IPS DF 4.7 (cell line): ENCODE measurements at regions not wholly inside any gene's neighbourhood (a gene's known extent, or its start where the extent isn't known, plus 50 kb on each side); places are given as distances from the start of the nearest gene placed in this dataset.

Experiments used
- DNase-seq: peaks from one replicate; pipeline ENCODE4 v3.0.0-alpha.2; 2013; ENCODE audit warnings: low spot score; ENCODE audit errors: extremely low read depth

- no peak for DNase-seq
These were observed 163.5 kb upstream of the LMO4 start for GRCh38 chr1:87165177-87165576.

DNA sequence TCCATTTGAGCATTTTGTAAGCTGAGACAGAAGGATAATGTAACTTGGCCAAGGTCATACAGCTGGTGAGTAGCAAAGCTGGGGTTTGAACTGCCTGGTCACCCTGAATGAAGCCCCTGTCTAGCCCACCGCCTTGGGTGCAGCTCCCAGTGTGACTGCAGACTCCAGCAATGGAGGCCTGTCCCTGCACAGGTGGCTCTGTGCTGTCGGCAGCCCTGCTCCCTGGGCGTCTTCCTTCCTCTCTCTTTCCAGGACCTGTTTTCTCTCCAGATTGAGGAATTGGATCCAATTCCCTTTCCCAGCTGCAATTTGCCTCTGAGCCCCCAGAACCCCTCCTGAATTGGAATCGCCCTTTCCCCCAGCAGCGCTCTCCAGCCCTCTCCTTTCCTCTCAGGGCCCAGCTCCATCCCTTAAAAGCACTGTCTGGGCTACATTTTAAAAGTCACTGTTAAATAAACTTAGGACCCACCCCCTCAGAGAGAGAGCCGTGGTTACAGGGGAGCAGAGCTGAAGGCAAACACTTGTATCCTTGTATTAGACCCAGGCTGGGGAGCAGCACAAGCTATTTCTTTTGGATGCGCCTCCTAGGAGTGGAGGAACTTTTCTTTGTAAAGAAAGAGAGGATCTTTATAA lies 161.4 kb upstream of the LMO4 start:
- DNase-seq, result no peak

GRCh38 chr1:87167848-87168525 lies 160.7 kb upstream of the LMO4 start:
- no peak for DNase-seq

GRCh38 chr1:87169263-87169910 lies 159.3 kb upstream of the LMO4 start:
- no peak for DNase-seq

DNA sequence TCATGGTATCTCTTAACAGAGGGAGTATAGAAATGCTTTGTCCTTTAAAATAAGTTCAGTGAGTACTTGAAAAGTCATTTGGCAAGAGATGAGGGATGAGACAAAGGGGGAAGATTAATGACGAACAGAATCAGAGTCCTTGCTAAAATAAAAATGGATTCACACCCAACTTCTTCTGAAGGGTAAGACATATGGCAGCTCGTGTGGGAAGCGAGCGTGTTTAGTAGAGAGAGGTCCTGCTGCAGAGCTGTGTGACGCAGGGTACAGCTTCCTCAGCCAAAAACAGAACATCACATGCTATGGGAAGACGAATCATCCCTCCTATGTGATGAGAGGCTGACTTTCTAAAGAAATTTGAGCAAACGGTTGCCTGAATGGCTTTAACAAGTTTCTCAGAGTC lies 158.5 kb upstream of the LMO4 start:
- no peak for DNase-seq

DNA sequence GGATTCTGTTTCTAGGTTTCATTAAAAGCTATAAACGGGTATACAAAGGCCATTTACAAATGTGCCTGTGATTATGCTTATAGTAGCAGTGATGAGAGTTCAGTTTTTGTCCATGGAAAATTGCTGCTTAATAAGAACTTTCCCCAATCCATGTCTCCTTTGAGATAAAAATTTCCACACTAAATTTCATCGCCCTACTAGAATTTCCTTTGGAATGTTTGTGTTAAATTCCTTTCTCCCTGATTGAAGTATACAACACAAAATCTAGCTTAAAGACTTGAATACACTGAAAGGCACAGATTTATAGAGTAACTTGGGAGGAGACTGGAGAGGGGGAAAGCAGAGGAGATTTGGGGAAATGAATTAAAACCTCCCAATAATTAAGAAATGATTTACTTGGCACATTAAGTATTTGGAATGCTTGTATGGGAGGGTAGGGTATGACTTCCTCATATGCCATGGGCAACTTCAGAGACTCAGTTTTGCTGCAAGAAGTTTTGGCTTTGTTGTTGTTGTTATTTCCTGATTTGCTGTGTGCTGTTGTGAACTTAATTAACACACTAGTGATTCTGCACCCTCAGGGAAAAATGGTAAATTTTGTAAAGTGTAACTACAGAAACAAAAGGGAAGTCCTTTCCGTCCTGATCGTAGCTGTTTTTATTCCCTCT lies 157.6 kb upstream of the LMO4 start:
- no peak for DNase-seq

DNA sequence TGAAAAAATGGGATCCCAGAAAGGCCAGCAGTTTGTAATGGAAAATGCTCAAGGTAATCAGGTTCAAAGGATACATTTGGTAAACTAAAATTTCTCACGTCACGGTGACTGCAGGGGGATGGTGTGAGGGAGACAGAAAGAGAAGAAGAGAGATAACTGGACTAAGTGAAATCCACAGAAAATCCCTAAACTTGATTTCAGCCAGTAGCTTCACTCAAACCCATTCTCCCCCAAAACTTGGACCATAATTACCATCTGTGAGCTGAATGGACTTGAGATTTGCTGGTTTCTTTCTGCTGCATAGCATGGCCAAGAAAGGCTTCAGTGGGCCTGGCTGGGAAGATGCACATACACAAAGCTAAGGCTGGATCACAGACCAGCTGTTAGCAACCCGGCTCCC lies 155.4 kb upstream of the LMO4 start:
- no peak for DNase-seq

- no peak for DNase-seq
These were observed 153.9 kb upstream of the LMO4 start for GRCh38 chr1:87174724-87175245.

DNA sequence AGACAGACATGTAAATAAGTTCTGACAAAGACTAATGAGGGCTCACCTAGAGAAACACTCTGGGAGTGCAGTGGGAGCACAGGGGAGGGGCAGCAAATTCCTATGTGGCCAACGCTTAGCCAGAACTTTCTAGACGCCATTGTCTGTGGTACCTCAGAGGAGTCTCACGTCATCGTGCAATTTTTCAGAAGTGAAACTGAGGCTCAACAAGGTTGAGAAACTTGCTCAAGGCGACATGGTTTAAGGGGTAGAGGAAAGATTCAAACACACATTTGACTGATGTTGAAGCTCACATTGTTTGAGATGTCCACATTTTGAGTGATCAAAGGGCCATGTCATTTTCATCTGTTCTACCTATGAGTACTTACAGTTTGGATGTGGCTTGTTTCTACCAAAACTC lies 152.6 kb upstream of the LMO4 start:
- no peak for DNase-seq

DNA sequence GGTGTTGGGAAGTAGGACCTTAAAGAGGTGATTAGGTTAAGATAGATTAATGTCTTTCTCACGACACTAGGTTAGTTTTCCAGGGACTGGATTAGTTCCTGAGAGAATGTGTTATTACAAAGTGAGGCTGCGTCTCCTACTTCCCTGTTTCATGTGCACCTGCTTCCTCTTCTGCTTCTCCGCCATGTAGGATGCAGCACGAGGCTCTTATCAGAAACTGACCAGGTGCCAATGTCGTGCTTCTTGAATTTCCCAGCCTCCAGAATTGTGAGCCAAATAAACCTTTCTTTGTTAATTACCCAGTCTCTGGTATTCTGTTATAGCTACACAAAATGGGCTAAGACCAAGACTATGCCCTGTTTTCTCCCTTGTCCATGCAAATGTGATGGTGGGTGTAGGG lies 152.2 kb upstream of the LMO4 start:
- DNase-seq, result no peak

DNA sequence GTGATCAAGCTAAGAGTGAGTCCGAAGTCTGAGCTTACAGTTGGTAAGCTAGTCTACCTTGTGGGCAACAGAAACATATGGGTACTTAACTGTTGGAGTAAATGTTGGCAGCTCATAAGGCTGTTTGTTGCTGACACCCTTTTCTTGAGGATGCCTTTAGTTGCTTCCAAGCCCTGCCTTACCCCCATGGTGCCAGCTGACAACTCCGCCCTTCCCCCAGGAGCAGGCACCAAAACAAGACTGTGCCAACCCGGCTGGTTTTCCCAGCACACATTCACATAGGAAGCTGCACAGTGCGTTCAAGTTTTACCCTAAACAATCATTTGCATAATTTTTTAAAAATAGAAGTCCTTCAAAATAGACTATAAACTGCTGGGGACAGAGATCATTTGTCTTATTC lies 150.2 kb upstream of the LMO4 start:
- DNase-seq, result no peak

DNA sequence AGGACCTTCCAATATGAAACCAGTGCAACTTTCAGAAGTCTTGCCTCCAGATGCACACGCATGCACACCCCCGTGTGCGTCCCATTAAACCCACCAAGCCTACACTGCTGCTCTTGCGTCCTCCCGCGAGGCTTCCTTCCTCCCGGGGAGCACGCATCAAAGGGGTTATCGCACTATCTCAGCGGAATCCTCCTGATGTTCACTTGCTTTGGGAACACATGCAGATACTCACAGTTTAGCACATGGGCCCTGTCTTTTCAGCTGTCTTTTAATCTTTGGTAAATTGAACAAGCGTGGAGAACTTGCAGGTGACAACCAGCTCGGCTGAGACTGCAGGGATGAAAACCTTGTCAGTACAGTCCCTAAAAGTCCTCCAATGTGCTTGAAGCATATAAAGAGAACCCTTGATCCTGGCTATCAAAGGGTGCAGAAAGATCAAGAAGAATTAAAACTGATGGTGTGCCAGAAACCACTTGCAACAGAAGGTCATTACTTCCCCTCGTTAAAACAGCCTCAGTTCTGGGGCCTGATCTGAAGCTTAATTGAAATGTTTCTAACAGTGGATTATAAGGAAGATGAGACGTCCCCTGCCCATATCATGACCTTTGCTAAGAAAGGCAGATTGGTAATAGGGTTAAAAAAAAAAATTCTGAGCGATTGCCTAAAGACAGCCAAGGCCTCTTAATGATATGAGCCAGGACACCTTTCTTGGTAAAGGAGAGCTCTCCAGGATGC lies 149.4 kb upstream of the LMO4 start:
- DNase-seq, result no peak

DNA sequence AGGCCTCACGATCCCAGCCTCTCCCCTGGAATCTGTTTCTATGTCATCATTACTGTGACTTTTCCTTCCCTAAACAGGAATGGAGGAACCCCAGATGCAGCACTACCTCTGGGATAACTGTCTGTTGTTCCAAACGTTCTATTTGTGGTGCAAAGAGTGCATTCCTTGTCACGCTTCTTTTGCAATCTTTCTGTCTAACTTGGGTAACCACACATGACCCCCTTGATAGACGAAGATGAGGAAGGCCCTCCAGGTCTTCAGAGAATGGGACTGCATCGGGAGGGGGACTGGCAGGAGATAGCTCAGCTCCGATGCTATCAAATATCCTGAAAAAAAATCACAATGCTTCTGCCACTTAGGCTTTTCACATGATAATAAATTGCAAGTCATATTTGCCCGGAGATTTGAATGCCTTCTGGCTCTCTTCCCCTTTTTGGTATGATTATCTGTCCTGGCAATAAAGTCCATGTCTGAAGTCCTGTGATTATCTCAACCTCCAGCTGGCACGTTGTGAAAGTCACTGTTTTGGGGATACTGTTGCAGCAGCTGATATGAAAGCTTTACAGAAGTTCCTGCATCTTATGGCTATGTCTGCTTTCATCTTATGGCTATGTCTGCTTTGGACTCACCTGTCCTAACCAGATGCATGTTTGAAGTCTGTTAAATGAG lies 148.7 kb upstream of the LMO4 start:
- DNase-seq, result no peak

DNA sequence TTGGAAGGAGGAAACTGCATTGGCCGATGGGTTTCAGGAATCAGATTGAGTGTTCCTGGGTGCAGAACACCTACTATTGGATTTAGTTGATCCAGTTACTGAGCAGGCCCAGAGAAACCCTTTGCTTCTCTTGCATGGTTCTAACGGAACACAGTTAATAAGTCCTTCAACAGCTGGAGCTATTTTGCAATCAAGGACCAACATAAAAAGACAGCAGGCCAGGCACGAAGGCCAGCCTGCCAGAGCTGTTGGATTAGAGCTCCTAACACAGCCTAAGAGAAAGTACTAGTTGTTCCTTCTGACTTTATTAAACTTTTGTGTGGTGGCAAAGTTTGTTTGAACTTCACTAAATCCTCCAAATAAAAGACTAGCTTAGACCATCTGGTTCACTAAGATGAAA lies 148.0 kb upstream of the LMO4 start:
- no peak for DNase-seq

DNA sequence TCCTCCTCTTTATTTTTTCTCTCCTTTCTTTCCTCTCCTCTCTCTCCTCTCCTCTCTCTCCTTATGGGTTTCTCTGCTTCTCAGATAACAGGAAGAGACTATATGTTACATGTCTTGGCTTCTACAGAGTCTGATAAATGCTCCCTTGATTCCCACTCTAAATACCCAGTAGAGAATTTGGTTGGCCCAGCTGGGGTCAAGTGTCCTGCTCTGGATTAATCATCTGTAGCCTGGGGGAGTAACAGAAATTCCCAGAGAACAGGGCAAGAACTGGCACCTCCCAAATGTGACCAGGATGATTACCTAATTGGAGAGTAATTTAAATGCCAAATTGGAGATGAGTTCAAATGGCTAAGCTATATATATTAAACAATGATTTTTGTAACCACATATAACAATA lies 146.1 kb upstream of the LMO4 start:
- DNase-seq, result no peak

DNA sequence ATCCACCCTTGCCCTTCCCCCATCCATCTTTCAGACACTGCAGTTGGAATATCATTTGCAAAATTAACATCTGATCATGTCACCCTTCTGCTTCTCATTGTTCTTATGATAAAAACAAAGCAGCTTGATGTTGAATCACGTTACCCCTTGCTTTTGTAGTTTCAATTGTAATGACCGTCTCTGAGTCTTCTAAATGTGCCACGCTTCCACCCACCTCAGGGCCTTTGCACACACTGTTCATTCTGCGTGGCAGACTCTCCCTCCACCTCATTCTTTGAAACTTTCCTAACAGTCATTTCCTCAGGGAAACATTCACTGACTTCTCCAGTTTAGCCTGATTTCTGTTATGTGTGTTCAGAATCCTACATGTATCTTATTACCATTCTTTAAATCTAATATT lies 143.6 kb upstream of the LMO4 start:
- DNase-seq, result no peak

GRCh38 chr1:87186346-87186745 lies 142.3 kb upstream of the LMO4 start:
- no peak for DNase-seq

- DNase-seq, result no peak
These were observed 140.0 kb upstream of the LMO4 start for GRCh38 chr1:87188640-87189039.

DNA sequence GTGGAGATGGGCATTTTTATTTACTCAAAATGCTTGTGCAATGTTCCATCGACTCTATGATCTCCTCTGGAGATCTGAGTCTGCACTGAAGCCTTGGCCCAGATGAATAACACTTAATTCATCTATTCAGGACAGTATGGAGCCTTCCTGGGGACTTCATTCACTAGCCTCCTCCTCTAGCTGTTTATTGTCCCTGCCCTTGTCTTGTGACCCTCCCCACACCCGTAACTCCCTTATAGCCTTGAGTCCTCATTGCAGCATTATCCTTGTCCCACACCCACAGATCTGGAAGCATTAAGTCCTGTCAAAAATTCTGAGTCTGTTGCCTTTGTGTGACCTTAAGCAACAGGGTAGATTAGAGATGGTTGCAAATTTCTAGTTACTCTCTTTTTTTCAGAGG lies 138.3 kb upstream of the LMO4 start:
- no peak for DNase-seq

DNA sequence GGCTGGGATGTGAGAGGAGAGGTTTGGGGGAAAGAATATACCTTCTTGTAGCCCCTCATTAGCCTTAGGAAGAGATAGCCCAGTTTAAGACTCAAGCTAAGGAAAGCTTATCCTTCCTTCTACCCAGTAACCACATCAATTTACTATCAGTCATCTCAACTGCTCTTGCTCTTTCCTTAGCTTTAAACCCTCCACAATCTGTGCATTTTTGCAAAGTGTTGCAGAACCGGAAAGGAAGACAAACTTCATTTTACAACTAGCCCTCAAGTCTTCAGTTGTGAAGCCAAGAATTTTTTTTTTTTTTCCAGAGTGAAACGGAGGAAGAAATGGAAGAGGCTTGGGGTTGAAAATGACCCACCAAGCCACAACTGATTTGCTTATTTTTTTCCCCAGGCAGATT lies 137.0 kb upstream of the LMO4 start:
- DNase-seq, result no peak

- no peak for DNase-seq
These were observed 134.4 kb upstream of the LMO4 start for GRCh38 chr1:87194271-87194774.
